NCI-H524 (cell line): ENCODE measurements at regions not wholly inside any gene's neighbourhood (a gene's known extent, or its start where the extent isn't known, plus 50 kb on each side); places are given as distances from the start of the nearest gene placed in this dataset.
"Not testable (repeated sequence)": the region's sequence is repeated elsewhere in the genome, so short reads cannot be mapped to it uniquely, and the experiment has no call there.

Experiments used
- DNase-seq, 2 experiments: peaks; one replicate each; lab custom pipeline; 2025; lab: John Stamatoyannopoulos, UW

- DNase-seq = no peak
Measured at GRCh38 chr6:137623293-137623692, 129.1 kb upstream of the OLIG3 start.

- no peak for DNase-seq
Measured at GRCh38 chr6:137625100-137625661, 131.0 kb upstream of the OLIG3 start.

- peak in 1 of 2 experiments; percentile 14 for DNase-seq
Measured at GRCh38 chr6:137625808-137626207, 131.6 kb upstream of the OLIG3 start.

GRCh38 chr6:137630666-137631065, 136.5 kb upstream of the OLIG3 start:
- DNase-seq = no peak

- peak in 1 of 2 experiments; percentile 9 for DNase-seq
Measured at GRCh38 chr6:137631323-137631722, 137.1 kb upstream of the OLIG3 start.

GRCh38 chr6:137634177-137634576, 140.0 kb upstream of the OLIG3 start:
- not testable (repeated sequence) for DNase-seq

GRCh38 chr6:137637121-137637520, 142.9 kb upstream of the OLIG3 start:
- DNase-seq = no peak

GRCh38 chr6:137638926-137639706, 144.9 kb upstream of the OLIG3 start:
- no peak for DNase-seq

GRCh38 chr6:137640086-137640485, 145.9 kb upstream of the OLIG3 start:
- DNase-seq = peak in 1 of 2 experiments; percentile 12

- DNase-seq = peak; percentile 82 to 84
Measured at GRCh38 chr6:137641474-137642077, 147.4 kb upstream of the OLIG3 start.

GRCh38 chr6:137643210-137643609, 149.0 kb upstream of the OLIG3 start:
- not testable (repeated sequence) for DNase-seq

GRCh38 chr6:137643644-137644043, 149.4 kb upstream of the OLIG3 start:
- DNase-seq = not testable (repeated sequence)

GRCh38 chr6:137645850-137646249, 151.7 kb upstream of the OLIG3 start:
- no peak for DNase-seq

GRCh38 chr6:137646484-137646883, 152.3 kb upstream of the OLIG3 start:
- no peak for DNase-seq

GRCh38 chr6:137647762-137648447, 153.7 kb upstream of the OLIG3 start:
- no peak for DNase-seq

- DNase-seq = no peak
Measured at GRCh38 chr6:137650720-137651119, 156.5 kb upstream of the OLIG3 start.

GRCh38 chr6:137651178-137651577, 157.0 kb upstream of the OLIG3 start:
- no peak for DNase-seq

- DNase-seq = no peak
Measured at GRCh38 chr6:137651591-137652335, 157.6 kb upstream of the OLIG3 start.

GRCh38 chr6:137652961-137653705, 158.9 kb upstream of the OLIG3 start:
- DNase-seq = no peak

GRCh38 chr6:137653706-137654059, 159.5 kb upstream of the OLIG3 start:
- DNase-seq = no peak

GRCh38 chr6:137654365-137654981, 160.3 kb upstream of the OLIG3 start:
- no peak for DNase-seq
